Psoas muscle (tissue), 7 donors: ENCODE measurements at regions not wholly inside any gene's neighbourhood (a gene's known extent, or its start where the extent isn't known, plus 50 kb on each side); places are given as distances from the start of the nearest gene placed in this dataset.

Source experiments
- ATAC-seq, 4 donors: fragments of 200-7000 bp; cut with Tn5 transposase; one replicate each; pipeline ENCODE4 v1.9.1; 2020; ENCODE audit warnings: moderate library complexity in 3 of 4, mild to moderate bottlenecking in 2 of 4
- DNase-seq, 2 donors: peaks; one replicate each; pipeline ENCODE4 v3.0.0-alpha.2; 2020
- H3K27ac ChIP-seq: fragments of 200-600 bp; one replicate; pipeline ENCODE4 v1.8.0; 2022
- H3K27me3 ChIP-seq, 3 donors: fragments of 200-600 bp in 1 of 3; one replicate each; pipeline versions ENCODE4 v1.6.1 to v1.8.0; 2013 to 2022; ENCODE audit warnings: low read length in 2 of 3, mild to moderate bottlenecking in 2 of 3, moderate library complexity in 1 of 3; ENCODE audit not compliant: insufficient read depth in 3 of 3
- H3K36me3 ChIP-seq, 2 donors: fragments of 200-600 bp in 1 of 2; one replicate each; pipeline versions ENCODE4 v1.6.1 to v1.8.0; 2013 to 2022; ENCODE audit warnings: low read depth in 1 of 2, mild to moderate bottlenecking in 1 of 2, moderate library complexity in 1 of 2; ENCODE audit not compliant: insufficient read depth in 1 of 2
- H3K4me1 ChIP-seq: fragments of 200-600 bp; one replicate; pipeline ENCODE4 v1.8.0; 2022
- H3K4me3 ChIP-seq: fragments of 200-600 bp; one replicate; pipeline ENCODE4 v1.8.0; 2022; ENCODE audit warnings: mild to moderate bottlenecking
- H3K9me3 ChIP-seq: fragments of 200-600 bp; one replicate; pipeline ENCODE4 v1.8.0; 2022
- CTCF ChIP-seq: fragments of 200-600 bp; IDR thresholded peaks from one replicate; pipeline ENCODE4 v1.8.0; 2022; ENCODE audit warnings: antibody characterized with exemption
- WGBS, 3 donors: extraction: QIAGEN DNeasy Blood & Tissue Kit; methylation state at CpG; one replicate each; pipeline versions ENCODE4 v1.1.6 to v1.1.7; 2013; 5-methylcytosine and 5-hydroxymethylcytosine counted together
- intact Hi-C, 2 donors: fragments of 100-400 bp; cut with DNase I; formaldehyde crosslinking; loops; one replicate each; pipeline versions ENCODE4 v1.11.0 to v1.14.2; 2022
- donor health status: healthy with polysubstance abuse.
- donor health status: DM: no; HTN: no; CAD: no; lungs with moderate emphysema.
- donor health status: Bipolar disorder and iron deficiency.
- donor health status: healthy.
- donor health status: DM: yes; HTN: yes; CAD: no.
- donor health status: DM: no; HTN: no; CAD: no.
- donor health status: DM: yes; HTN: yes; CAD: no.

- Histone ChIP-seq H3K4me3 (no peak overlapping the region), H3K27me3 (no peaks in the 10 kb centered on the region), H3K9me3 (no peaks in the 10 kb centered on the region), H3K36me3 (no peaks in the 10 kb centered on the region), H3K27ac (no peak overlapping the region), H3K4me1 (no peaks in the 10 kb centered on the region)
- 79 to 88% (median 80%) methylated on average over 2 of the region's 2 CpGs for WGBS, 3 donors
- DNase-seq, result no peak
- no peak for ATAC-seq
- intact Hi-C loops, result no loop called here
- no peak for TF ChIP-seq CTCF
These were observed 291.0 kb upstream of the SATB1 start for GRCh38 chr3:18716101-18716500.

- DNase-seq (no peak), ATAC-seq (no peak)
- intact Hi-C loops, result no loop called here
- Histone ChIP-seq H3K36me3 (no peaks in the 10 kb centered on the region), H3K9me3 (no peaks in the 10 kb centered on the region), H3K27me3 (no peaks in the 10 kb centered on the region), H3K27ac (no peak overlapping the region), H3K4me1 (no peaks in the 10 kb centered on the region), H3K4me3 (no peak overlapping the region)
- TF ChIP-seq CTCF, result no peak
These were observed 290.1 kb upstream of the SATB1 start for GRCh38 chr3:18715208-18715607.

- ATAC-seq (no peak), DNase-seq (no peak)
- intact Hi-C loops, result no loop called here
- no peaks in the 10 kb centered on the region for H3K9me3 ChIP-seq
- no peak overlapping the region for H3K4me3 ChIP-seq
- no peaks in the 10 kb centered on the region for H3K27me3 ChIP-seq
- H3K27ac ChIP-seq, result no peak overlapping the region
- H3K4me1 ChIP-seq, result no peaks in the 10 kb centered on the region
- TF ChIP-seq CTCF, result no peak
- 95 to 99% (median 96%) methylated on average over 2 of the region's 2 CpGs for WGBS, 3 donors
- no peaks in the 10 kb centered on the region for H3K36me3 ChIP-seq
These were observed 288.4 kb upstream of the SATB1 start for GRCh38 chr3:18713577-18713951.

GRCh38 chr3:18712713-18713576, 287.8 kb upstream of the SATB1 start:
- DNase-seq (no peak), ATAC-seq (no peak)
- no peak for TF ChIP-seq CTCF
- Histone ChIP-seq H3K27me3 (no peaks in the 10 kb centered on the region), H3K4me3 (no peak overlapping the region), H3K4me1 (no peaks in the 10 kb centered on the region), H3K36me3 (no peaks in the 10 kb centered on the region), H3K9me3 (no peaks in the 10 kb centered on the region), H3K27ac (no peak overlapping the region)
- intact Hi-C loops, result no loop called here
- 61 to 68% (median 63%) methylated on average over 6 of the region's 6 CpGs for WGBS, 3 donors

GRCh38 chr3:18704326-18704725, 279.2 kb upstream of the SATB1 start:
- Histone ChIP-seq H3K4me3 (no peak overlapping the region), H3K4me1 (no peaks in the 10 kb centered on the region), H3K36me3 (no peaks in the 10 kb centered on the region), H3K9me3 (no peaks in the 10 kb centered on the region), H3K27me3 (no peaks in the 10 kb centered on the region), H3K27ac (no peak overlapping the region)
- intact Hi-C loops, result no loop called here
- TF ChIP-seq CTCF, result no peak
- DNase-seq (no peak), ATAC-seq (no peak)
